Left lung (tissue), 4 donors: ENCODE measurements at regions not wholly inside any gene's neighbourhood (a gene's known extent, or its start where the extent isn't known, plus 50 kb on each side); places are given as distances from the start of the nearest gene placed in this dataset.
"Not testable (repeated sequence)": the region's sequence is repeated elsewhere in the genome, so short reads cannot be mapped to it uniquely, and the experiment has no call there.

Experiments used
- ATAC-seq: fragments of 200-7000 bp; cut with Tn5 transposase; one replicate; pipeline ENCODE4 v1.9.1; 2020; ENCODE audit warnings: moderate library complexity
- DNase-seq, 4 donors: peaks; one replicate each; pipeline ENCODE4 v3.0.0-alpha.2; 2013 to 2020
- H3K27ac ChIP-seq, 2 donors: fragments of 200-600 bp; sonication (generic) in 1 of 2; one replicate each; pipeline versions ENCODE4 v1.5.0 to v1.8.0; 2020 to 2021
- H3K27me3 ChIP-seq, 2 donors: fragments of 200-600 bp; sonication (generic) in 1 of 2; one replicate each; pipeline versions ENCODE4 v1.5.0 to v1.8.0; 2020 to 2021
- H3K36me3 ChIP-seq, 2 donors: fragments of 200-600 bp; sonication (generic) in 1 of 2; one replicate each; pipeline versions ENCODE4 v1.5.0 to v1.8.0; 2020 to 2021
- H3K4me1 ChIP-seq, 2 donors: fragments of 200-600 bp; one replicate each; pipeline ENCODE4 v1.8.0; 2021
- H3K4me3 ChIP-seq, 2 donors: fragments of 200-600 bp; sonication (generic) in 1 of 2; one replicate each; pipeline versions ENCODE4 v1.5.0 to v1.8.0; 2020 to 2021; ENCODE audit warnings: mild to moderate bottlenecking in 1 of 2
- H3K9me3 ChIP-seq, 2 donors: fragments of 200-600 bp; sonication (generic) in 1 of 2; one replicate each; pipeline versions ENCODE4 v1.5.0 to v1.8.0; 2020 to 2021
- CTCF ChIP-seq, 2 donors: fragments of 200-600 bp; sonication (generic) in 1 of 2; IDR thresholded peaks; one replicate each; pipeline versions ENCODE4 v1.5.0 to v1.8.0; 2021; ENCODE audit warnings: antibody characterized with exemption in 2 of 2
- intact Hi-C, 2 donors: fragments of 100-400 bp; cut with DNase I; formaldehyde crosslinking; loops; one replicate each; pipeline versions ENCODE4 v1.11.2 to v1.14.2; 2022
- donor health status: DM: no; HTN: yes; CAD: no.
- donor health status: DM: no; HTN: no; CAD: no.

GRCh38 chr4:19026281-19026680 is 1004.7 kb upstream of the LCORL start:
- no peak for TF ChIP-seq CTCF (IDR thresholded peaks at IDR 0.05)
- Histone ChIP-seq H3K36me3 (no peaks in the 10 kb centered on the region), H3K4me1 (no peaks in the 10 kb centered on the region), H3K4me3 (no peak overlapping the region), H3K9me3 (no peaks in the 10 kb centered on the region), H3K27me3 (no peaks in the 10 kb centered on the region), H3K27ac (no peak overlapping the region)
- DNase-seq (peak in 2 of 4 donors; percentile 14 to 34), ATAC-seq (peak; percentile 42)
- intact Hi-C loops = no loop called here

DNA sequence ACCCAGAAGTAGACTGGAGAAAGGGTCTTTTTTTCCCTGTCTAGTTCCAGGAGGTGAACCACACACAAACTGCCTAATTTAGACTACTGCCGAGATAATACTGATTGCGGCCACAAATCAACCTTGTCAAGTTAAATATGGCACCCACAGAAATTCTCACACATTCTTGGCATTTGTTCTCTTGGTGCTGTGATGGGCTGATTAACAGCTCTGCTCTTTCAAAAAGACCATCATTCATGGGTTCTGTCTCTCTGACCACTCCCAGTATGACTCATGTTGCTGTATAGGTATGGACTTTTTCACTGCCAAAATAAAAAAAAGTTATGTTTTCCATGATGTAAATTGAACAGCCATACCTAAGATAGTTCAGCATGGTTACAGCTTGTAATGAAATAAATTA is 1003.5 kb upstream of the LCORL start:
- no peak overlapping the region for H3K27ac ChIP-seq
- ATAC-seq (no peak), DNase-seq (no peak)
- no peaks in the 10 kb centered on the region for H3K4me1 ChIP-seq
- H3K27me3 ChIP-seq = no peaks in the 10 kb centered on the region
- H3K9me3 ChIP-seq = no peaks in the 10 kb centered on the region
- no peaks in the 10 kb centered on the region for H3K36me3 ChIP-seq
- intact Hi-C loops = no loop called here
- H3K4me3 ChIP-seq = no peak overlapping the region
- no peak for TF ChIP-seq CTCF (IDR thresholded peaks at IDR 0.05)

DNA sequence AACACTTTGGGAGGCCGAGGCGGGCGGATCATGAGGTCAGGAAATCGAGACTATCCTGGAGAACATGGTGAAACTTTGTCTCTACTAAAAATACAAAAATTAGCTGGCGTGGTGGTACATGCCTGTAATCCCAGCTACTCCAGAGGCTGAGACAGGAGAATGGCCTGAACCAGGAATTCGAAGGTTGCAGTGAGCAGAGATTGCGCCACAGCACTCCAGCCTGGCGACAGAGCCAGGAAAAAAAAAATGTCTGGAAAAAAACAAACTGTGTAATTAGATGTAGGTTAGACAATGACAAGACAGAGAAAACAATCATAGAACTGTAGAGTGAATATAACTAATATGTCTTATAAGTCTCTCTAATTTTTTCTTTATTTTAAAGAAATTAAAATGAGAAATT is 1002.5 kb upstream of the LCORL start:
- intact Hi-C loops = no loop called here
- Histone ChIP-seq H3K4me3 (no peak overlapping the region), H3K36me3 (no peaks in the 10 kb centered on the region), H3K4me1 (no peaks in the 10 kb centered on the region), H3K27ac (no peak overlapping the region), H3K9me3 (no peaks in the 10 kb centered on the region), H3K27me3 (no peaks in the 10 kb centered on the region)
- no peak for DNase-seq
- ATAC-seq = no peak
- TF ChIP-seq CTCF (IDR thresholded peaks at IDR 0.05) = no peak

- TF ChIP-seq CTCF (IDR thresholded peaks at IDR 0.05) = no peak
- no peaks in the 10 kb centered on the region for H3K36me3 ChIP-seq
- H3K9me3 ChIP-seq = no peaks in the 10 kb centered on the region
- intact Hi-C loops = no loop called here
- no peaks in the 10 kb centered on the region for H3K27me3 ChIP-seq
- no peak for ATAC-seq
- H3K4me3 ChIP-seq = no peak overlapping the region
- no peaks in the 10 kb centered on the region for H3K4me1 ChIP-seq
- H3K27ac ChIP-seq = no peak overlapping the region
- no peak for DNase-seq
These were observed 1000.1 kb upstream of the LCORL start for GRCh38 chr4:19021617-19022016.

- H3K27me3 ChIP-seq, H3K9me3 ChIP-seq, DNase-seq, H3K4me3 ChIP-seq, H3K36me3 ChIP-seq, ATAC-seq, H3K4me1 ChIP-seq, intact Hi-C loops, H3K27ac ChIP-seq: not testable (repeated sequence)
These were observed 995.0 kb upstream of the LCORL start for GRCh38 chr4:19016550-19016949.

DNA sequence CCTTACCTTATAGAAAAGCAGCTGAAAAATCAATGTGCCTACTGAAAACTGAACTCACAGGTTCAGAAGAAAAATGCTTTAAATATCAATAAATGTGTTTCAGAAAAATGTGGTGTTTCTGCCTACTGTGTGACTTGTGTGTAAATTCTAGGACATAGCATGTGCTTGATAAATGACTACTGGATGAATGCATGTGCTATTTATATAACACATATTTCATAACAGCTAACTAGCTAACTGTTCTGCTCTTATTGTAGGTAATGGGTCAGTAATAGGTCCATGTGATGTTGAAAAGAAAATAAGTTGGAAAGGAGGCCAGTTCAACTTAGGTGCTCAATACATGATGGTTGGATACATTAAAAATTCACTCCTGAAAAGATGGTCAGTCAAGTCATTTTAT is 993.0 kb upstream of the LCORL start:
- no peak overlapping the region for H3K27ac ChIP-seq
- no peaks in the 10 kb centered on the region for H3K9me3 ChIP-seq

More for the DNA sequence above, 993.0 kb upstream of the LCORL start:
- H3K27me3 ChIP-seq = no peaks in the 10 kb centered on the region
- no peaks in the 10 kb centered on the region for H3K36me3 ChIP-seq
- no peaks in the 10 kb centered on the region for H3K4me1 ChIP-seq
- no peak for TF ChIP-seq CTCF (IDR thresholded peaks at IDR 0.05)
- no peak for ATAC-seq
- DNase-seq = no peak
- intact Hi-C loops = no loop called here
- no peak overlapping the region for H3K4me3 ChIP-seq
